Hematopoietic multipotent progenitor cell treated with erythropoietin and hydrocortisone succinate and interleukin-3 and kit ligand, for 6 days (in vitro differentiated cells): ENCODE measurements at regions not wholly inside any gene's neighbourhood (a gene's known extent, or its start where the extent isn't known, plus 50 kb on each side); places are given as distances from the start of the nearest gene placed in this dataset.
"Not testable (repeated sequence)": the region's sequence is repeated elsewhere in the genome, so short reads cannot be mapped to it uniquely, and the experiment has no call there.

Experiments
- DNase-seq: peaks from one replicate; pipeline ENCODE4 v3.0.0-alpha.2; 2015

DNA sequence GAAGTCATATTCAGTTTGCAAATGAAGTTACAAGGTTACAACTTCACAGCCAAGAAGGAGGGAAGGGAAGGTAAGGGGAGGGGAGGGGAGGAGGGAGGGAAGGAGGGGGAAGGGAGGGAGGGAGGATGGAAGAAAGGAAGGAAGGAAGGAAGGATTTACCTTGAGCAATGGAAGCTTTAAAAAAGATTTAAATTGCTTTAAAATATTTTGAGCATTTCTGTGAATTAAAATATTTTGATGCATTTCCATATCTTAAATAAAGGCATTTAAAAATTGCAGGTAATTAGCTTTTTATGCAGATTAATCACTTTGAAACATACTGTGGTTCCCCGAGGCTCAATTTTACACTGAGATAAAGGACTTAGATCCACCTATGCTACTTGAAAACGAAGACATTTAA is 618.0 kb downstream of the TFAP2A start:
- DNase-seq: no peak

DNA sequence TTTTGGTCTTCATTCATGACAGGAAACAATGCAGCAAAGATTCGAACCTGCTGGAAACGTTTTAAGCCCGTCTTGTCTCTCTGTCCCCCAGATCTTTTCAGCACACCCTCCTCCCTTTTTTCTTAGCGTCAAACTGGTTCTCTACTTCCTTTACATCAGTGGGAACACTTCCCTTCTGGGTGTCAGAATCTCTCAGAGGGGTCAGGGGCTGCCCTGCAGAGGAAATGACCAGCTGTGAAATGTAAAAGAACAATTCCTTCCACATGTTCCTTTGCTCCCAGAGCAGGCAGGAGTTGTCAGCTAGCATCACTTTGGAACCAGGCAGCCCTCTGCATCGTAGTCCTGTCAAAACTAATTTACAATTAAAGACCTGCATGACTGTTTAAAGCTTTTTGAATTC is 619.0 kb downstream of the TFAP2A start:
- DNase-seq: no peak

DNA sequence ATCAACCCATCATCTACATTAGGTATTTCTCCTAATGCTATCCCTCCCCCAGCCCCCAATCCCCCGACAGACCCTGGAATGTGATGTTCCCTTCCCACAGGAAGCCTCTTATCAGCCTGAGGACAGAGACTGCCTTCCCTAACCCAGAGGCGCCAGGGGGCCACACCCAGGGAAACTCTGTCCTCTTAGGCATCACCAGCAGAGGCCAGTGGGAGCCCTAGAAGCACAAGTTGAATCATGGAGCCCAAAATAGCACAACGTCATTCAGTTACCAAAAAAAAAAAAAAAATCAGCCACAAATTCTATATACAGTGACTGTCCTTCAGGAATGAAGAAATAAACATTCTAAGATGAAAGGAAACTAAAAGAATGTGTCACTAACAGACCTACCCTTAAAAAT is 625.7 kb downstream of the TFAP2A start:
- DNase-seq: no peak

DNA sequence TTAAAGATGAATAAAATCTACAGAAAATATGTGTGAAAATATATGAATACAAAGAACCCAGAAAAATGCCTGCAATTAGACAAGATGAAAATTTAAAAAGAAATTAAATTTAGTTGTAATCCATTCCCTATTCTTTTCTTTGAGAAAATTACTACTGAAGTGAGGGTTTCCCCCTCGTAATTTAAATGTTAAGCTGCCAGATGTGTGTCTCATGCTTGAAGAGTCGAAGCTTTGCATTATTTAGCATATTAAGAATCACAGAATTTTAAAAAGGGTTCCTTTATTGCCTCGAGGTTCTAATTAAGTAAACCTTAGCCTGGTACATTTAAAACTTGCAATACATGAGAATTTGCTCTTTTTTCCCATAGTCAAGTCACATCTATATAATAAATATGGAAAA is 630.1 kb downstream of the TFAP2A start:
- DNase-seq: no peak

DNA sequence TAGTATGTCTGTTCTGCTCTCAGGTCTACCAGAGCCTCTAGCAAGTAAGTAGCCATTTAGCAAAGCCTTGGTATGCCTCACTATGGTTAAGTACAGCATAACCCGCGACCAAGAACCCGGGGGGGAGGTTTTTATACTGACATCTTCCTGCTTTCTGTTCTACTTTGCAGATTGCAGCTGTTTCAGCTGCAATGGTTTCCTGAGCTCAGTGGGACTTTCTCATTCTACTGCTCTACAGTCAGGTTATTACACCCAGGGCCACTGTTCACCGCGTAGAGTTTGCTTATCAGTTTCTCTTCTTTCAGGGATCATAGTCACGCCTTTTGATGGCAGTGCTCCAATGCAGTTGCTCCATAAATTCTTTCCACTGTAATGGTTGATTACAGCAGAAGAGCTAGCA is 631.3 kb downstream of the TFAP2A start:
- no peak for DNase-seq

DNA sequence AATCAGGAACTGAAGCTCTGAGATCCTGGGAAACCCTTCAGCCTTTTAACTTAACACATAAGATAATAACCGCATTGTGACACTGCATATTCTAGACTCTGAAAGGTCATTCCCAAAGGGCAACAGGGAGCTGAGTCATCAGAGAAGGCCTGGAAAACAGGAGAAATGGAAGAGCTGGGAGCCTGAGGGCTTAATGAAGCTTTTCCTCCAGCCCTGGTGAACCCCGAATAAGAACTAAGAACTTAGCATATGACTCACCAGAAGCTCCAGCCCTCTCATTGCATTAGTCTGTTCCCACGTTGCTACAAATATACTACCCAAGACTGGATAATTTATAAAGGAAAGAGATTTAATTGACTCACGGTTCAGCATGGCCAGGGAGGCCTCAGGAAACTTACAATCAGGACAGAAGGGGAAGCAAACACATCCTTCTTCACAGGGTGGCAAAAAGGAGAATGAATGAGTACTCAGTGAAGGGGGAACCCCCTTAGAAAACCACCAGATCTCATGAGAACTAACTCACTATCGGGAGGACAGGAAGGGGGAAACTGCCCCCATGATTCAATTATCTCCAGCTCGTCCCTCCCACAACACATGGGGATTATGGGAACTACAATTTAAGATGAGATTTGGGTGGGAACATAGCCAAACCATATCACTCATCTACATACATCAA is 648.5 kb downstream of the TFAP2A start:
- no peak for DNase-seq

DNA sequence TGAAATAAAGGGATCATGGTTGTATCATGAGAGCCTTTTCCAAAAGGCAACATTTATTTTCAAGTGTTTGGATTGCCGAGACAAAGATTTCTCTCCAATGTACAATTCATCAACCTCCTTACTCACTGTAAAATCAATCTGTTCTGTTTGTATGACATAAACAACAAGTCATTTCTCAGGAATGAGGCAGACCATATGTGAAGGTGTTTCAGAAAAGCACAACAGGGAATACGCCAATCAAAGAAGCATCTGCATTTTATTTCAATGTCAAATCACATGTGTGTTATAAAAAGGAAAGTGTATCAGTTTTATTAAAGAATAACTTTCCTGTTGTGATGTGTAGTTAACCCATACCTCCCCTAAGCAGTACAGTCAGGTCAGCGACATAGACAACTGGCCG is 653.7 kb downstream of the TFAP2A start:
- no peak for DNase-seq

DNA sequence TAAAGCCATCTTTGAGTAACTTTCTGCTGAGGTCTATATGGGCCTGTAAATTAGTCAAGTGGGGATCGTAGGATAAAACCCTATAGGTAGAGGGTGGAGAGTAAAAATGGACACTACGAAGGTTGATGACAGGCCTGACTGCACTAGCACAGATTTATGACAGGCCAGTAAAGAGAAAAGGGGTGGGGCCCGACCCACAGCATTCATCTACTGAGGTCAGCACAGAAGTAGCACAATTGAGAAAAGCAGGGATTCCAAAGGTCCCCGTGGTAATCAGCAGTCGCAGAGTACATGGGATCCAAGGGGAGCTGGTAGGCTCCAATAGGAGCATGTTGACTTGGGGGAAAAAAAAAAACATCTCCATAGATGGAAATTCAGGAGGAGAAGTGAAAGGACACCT is 660.4 kb downstream of the TFAP2A start:
- DNase-seq: no peak

DNA sequence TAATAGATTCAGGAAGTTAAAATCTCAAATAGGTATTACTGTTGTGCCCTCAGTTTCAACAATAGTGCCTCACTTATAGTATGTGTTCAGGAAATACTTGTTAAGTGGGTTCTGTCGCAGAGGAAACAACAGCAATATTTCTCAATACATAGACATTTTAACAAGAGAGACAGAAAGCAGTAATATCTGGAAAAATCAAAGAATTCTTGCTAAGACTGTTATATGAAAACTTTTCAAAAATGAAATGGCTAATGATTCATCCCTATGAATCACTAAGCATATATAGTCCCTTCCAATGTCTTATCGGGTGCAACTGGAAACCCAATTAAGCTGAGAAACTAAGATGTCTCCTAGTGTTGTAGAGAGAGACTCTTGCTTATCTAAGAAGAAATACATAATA is 668.9 kb downstream of the TFAP2A start:
- DNase-seq: no peak

DNA sequence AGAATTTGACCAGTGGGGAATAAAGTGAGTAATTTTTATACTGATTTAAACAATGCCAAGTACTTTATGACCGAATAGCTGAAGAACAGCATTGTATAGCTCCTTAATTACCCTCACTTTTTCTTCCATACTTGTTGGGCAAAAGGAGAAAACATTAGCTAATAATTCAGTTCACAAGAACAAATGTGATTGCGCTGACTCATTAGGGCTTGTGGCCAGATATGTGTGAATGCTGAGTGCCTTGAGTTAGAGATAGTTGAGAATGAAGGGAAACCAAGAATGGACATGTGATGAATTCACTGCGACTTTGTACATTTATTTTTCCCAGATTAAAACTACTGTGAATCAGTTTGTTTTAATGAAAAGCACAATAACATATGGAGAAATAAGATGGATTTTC is 669.4 kb downstream of the TFAP2A start:
- DNase-seq: no peak

DNA sequence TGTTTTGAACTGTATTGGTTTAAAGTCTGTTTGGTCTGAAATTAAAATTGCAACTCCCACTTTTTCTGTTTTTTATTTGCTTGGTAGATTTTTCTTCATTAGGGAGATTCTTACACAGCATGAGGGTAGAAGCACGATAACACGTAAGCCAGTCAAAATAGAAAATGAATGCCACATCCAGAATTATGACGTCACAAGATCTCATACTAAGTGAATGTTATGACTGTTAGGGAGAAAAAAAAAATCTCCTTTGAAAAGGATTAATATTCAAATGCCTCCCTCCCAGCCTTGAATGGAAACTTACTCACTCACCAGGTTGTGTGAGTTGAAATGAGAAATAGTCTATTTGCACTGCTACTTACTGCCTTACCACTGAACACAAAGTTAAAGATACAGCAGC is 670.8 kb downstream of the TFAP2A start:
- DNase-seq: no peak

DNA sequence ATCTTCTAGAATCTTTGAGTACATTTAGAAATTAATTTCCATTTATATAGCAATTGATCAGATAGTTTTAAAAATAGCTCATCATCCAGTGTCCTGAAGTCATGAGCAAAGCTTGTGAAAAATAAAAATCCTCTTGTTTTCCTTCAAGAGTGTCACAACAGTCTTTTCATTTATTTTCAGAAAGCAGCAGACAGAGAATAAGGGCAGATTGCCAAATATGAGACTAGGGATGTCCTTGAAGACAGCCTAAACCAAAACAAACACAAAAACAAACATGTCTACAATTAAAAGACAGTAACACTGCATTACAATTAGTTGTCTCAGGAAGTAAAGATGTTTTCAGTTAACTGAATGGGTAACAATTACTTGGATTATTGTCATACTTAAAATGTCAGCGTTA is 682.8 kb downstream of the TFAP2A start:
- DNase-seq: no peak

DNA sequence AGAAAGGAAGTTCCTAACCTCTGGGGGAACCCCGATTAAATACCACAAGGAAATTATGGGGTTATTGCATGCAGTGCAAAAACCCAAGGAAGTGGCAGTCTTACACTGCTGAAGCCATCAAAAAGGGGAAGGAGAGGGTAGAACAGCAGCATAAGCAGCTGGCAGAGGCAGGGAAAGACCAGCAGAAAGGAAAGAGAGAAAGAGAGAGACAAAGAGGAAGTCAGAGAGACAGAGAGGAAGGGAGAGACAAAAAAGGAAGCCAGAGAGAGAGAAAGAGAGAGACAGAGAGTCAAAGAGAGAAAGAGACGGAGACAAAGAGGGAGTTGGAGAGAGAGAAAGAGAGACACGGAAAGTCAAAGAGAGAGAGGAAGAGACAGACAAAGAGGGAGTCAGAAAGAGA is 689.1 kb downstream of the TFAP2A start:
- not testable (repeated sequence) for DNase-seq

DNA sequence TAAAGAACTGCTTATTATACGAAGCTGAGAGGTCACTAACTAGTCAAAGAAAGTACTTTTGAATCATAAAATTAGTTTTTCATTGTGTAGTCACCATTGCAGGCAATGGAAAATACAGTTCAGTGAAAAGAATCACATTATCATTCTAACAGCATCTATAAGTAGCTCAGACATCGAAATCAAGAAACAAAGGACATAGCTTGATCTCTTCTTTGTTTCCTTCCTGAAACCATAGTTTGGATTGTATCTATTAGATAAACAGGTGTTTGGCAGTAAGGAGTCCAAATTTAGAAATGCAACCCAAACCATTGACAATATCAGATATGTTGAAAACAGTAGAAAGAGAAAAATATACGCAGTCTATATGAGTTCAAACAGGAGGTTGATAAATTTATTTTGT is 697.3 kb downstream of the TFAP2A start:
- no peak for DNase-seq

DNA sequence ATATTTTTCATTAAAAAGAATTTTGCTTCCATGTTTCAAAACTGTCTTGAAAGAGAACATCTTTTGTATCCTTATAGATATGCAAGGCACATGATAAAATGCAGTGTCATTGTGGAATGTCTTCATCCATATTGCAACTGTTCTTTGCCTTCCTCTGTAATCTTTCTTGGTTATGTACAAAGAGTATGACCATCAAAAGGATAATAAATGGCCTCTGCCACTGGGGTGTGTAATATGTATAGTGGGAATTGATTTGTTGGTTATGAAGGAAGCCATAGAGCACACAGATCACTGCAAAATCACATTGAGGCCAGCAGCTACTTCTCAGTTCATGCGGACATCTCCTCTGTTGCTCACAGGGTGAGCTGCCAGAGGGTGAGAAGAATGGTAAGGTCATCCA is 703.5 kb downstream of the TFAP2A start:
- DNase-seq: no peak

DNA sequence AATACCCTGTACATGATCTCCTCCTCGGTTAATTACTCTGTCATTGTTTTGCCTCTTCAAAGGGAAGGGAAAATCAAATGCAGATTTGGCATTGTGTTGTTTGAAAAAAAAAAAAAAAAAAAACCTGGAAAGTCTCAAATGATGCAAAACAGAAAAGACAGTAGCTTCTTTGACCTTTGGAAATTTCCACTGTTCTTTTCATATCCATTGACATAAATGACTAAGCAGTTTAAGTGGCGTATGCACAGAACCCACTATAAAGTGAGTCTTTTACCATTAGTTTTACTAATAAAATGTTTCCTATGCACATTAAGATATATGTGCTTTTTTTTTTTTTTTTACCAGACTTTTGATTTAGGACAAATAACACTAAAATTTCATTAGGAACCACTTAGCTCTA is 704.3 kb downstream of the TFAP2A start:
- DNase-seq: no peak

DNA sequence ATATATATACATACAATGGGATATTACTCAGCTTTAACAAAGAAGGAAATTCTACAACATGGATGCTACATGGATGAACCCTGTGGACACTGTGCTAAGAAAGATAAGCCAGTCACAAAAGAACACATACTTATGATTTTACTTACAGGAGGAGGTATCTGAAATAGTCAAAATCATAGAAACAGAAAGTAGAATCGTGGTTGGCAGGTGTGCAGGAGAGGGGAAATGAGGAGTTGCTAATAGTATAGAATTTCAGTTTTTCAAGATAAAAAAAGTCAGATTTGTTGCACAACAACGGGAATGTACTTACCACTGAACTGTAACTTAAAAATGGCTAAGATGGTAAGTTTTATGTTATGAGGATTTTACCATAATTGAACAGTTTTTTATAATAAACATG is 706.3 kb downstream of the TFAP2A start:
- DNase-seq: no peak

DNA sequence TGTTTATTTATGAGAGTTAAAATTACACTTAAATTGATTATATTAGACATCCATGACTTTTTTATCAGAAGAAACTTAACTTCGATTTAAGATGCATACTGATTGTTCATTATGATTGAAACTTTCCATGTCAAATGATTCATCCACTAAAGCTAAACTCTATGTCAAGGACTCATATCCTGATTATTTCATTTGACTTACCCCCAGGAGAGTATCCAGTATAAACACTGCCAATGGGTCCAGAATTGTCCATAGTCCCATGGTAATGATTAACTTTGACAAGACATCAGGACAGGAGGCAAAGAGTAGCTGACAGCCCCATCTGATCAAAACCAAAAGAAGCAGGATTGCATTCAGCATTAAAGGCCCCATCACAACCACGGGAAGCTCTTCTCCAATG is 709.9 kb downstream of the TFAP2A start:
- no peak for DNase-seq

DNA sequence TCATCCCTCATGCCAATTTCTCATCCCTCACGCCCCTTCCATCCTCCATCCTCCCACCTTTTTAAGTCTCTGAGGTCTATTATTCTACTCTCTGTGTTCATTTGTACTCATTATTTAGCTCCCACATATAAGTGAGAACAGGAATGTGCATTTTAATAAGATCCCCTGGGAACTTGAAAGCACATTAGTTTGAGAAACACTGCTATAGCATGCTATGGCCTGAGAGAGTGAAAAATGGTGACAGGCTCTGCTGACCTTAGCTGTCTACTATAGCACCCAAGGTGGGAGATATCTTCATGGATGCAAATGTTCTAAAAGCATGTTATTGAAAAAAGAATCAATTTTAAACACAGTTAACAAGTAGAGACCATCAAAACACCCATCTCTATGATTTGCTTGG is 712.0 kb downstream of the TFAP2A start:
- no peak for DNase-seq

DNA sequence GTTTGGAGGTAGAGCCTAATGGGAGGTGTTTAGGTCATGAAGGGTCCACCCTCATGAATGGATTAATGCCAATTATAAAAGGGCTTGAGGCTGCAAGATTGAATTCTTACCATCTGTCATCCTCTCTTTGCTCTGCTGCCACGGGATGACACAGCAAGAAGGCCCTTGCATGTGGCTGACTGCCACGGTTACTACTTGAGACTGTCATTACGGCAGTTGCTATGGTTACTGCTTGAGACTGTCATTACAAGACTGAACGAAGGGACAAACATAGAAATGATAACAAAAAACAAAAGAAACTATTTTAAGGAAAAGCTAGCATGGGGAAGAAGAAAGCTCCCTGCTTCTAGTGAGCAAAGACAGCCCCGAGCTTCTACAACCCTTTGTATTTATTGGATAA is 715.0 kb downstream of the TFAP2A start:
- DNase-seq: no peak

DNA sequence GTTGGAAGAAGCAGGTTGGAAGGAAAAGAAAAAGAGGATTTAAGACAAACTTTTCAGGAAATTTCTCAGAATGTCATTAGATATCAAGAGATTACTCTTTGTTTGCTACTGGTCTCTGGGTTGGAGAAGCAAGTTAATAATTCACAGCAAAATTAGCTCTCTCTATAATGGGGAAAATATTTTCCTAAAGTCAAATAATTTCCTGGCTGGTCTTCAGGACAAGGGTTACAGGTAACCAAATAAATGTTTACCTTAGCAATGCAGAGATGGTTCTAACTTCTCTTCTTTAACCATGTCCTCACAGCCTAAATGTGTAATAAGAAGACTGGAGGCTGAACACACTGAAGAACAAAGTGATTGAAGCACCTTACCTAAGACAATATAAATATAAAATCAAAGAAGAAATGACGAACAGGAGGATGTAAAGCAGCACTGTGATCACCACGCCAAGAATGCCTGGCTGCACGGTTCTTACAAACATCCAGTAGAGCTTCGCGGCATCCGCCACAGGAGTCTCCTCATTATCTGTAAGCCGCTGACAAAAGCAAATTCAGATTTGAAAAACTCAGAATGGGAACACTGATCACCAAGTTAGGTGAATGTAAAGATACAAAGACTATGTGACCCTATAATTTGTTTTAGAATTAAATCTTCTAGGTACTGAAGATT is 717.5 kb downstream of the TFAP2A start:
- DNase-seq: no peak

DNA sequence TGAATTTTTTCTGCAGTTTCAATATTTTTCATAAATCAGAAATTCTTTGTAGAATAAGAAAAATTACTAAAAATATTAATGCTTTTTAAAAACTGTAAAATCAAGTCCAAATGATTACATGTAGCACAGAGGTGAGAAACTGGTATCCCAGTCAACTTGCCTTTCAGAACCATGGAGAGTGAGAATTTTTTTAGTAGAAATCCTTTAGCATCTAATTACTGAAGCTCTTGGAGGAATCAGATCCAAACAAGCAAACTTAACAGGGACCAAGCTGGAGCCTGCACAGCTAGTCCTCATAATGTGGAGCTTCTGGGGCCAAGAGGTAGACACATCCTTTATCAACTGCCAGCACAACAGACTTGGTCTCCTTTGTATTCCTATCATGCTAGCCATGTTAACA is 724.5 kb downstream of the TFAP2A start:
- DNase-seq: no peak

DNA sequence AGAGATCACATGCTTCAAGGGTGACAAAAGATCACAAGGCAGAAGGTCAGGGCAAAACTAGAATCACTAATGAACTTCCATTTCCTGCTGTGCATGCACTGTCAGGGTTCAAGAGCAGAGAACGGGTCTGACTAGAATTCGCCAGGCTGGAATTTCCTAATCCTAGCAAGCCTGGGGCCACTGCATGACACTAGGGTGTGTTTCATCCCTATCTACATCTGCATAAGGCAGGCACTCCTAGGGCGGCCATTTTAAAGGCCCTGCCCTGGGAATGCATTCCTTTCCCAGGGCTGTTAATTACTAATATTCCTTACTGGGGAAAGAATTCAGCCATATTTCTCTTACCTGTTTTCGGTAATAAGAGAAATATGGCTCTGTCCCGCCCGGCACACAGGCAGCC is 734.1 kb downstream of the TFAP2A start:
- not testable (repeated sequence) for DNase-seq

DNA sequence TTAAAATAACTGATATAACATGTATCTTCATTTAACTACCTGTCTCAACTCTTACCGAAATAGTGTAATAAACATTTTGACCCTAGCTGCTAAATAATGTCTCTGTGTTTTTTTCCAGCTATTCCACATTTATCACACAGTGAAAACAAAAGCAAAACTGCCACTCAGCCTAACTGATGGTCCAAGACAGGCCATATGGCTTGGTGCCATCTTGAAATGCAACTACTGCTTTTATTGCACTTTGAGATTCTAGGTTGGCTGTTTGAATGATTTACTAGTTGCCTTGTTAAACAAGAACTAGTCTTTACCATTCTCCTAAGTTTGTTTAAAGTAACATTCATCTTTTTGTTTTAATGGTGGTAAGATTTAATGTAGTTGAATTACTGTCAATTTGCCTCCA is 739.8 kb downstream of the TFAP2A start:
- DNase-seq: no peak

DNA sequence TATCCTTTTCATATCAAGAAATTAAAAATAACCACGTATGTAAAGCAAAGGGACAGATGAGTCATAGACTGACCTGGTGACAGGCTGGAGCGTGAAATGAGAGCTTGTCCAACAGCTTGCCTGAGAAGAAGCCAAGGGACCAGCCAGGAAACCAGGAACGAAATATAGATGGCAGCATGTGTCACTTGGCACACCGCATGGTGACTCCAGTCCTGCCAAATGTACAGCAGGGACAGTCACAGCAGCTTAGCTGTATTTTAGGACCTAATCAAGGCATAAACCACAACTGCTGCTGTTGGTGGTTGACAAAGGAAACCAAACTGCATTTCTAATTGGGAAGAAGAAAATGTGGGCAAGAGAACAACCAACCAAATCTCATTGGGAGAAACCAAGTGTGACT is 755.0 kb downstream of the TFAP2A start:
- DNase-seq: no peak
